AG04450 (cell line): ENCODE measurements at regions not wholly inside any gene's neighbourhood (a gene's known extent, or its start where the extent isn't known, plus 50 kb on each side); places are given as distances from the start of the nearest gene placed in this dataset.

Source experiments
- CTCF ChIA-PET: fragments of 300-600, 350-600 bp; formaldehyde crosslinking; extraction: SDS; loops from one replicate; lab custom pipeline; 2022; ENCODE audit warnings: antibody characterized with exemption, inconsistent platforms; lab: Charles Lee
- POLR2A ChIA-PET: fragments of 350-600 bp; formaldehyde crosslinking; extraction: SDS; loops from one replicate; lab custom pipeline; 2021; ENCODE audit warnings: antibody characterized with exemption, inconsistent platforms; lab: Yijun Ruan, JAX
- DNase-seq: peaks from one replicate; pipeline ENCODE4 v3.0.0-alpha.2; 2011; ENCODE audit warnings: low read depth, low spot score
- H3K27ac ChIP-seq: one replicate; pipeline ENCODE4 v1.5.1; 2012; ENCODE audit warnings: low read depth, low read length, control low read depth
- H3K27me3 ChIP-seq: one replicate; pipeline ENCODE4 v1.6.0; 2012; ENCODE audit warnings: low read length; ENCODE audit not compliant: control insufficient read depth, insufficient read depth
- H3K4me3 ChIP-seq: 2 replicates; pipeline ENCODE4 v1.5.1; 2011; ENCODE audit warnings: mild to moderate bottlenecking, low read depth, low read length, control low read depth
- H3K9me3 ChIP-seq: 2 replicates; pipeline ENCODE4 v1.5.1; 2012; ENCODE audit warnings: low read length; ENCODE audit not compliant: control insufficient read depth, insufficient read depth
- CTCF ChIP-seq: IDR thresholded peaks from 2 replicates; pipeline ENCODE4 v1.5.1; 2011; ENCODE audit warnings: low read depth, low read length, control low read depth, inconsistent platforms

GRCh38 chr5:18043344-18043743 lies 409.1 kb downstream of the TAF11L14 start:
- TF ChIP-seq CTCF: no peak
- H3K4me3 ChIP-seq: no peak overlapping the region
- CTCF ChIA-PET: no interaction called here
- no peak for DNase-seq
- no peak overlapping the region for H3K27ac ChIP-seq
- H3K27me3 ChIP-seq: no peaks in the 10 kb centered on the region
- POLR2A ChIA-PET: no interaction called here
- H3K9me3 ChIP-seq: peaks cover 2% of the 10 kb centered on the region; the same call in 1 of the 2 replicates

DNA sequence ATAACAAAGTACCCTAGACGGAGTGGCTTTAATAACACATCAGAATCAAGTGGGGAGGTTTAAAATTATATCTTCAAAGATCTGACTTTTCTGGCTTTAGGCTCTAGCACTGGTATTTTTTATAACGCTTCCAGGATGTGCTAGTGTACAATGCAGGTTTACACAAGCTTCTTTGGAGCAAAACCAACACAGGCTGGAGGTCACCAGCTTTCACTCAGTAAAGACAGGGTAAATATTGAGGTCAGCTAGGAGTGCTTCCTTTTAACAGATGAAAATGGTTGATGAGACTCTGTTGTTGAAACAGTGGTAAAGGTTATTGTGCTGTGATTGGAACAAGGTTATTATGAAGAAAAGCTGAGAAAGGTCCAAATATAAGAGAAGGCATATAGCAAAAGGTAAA lies 414.2 kb downstream of the TAF11L14 start:
- no peak for DNase-seq
- H3K4me3 ChIP-seq: no peak overlapping the region
- no peak overlapping the region for H3K27ac ChIP-seq
- POLR2A ChIA-PET: no interaction called here
- peaks cover 2% of the 10 kb centered on the region; the same call in 1 of the 2 replicates for H3K9me3 ChIP-seq
- H3K27me3 ChIP-seq: no peaks in the 10 kb centered on the region
- no peak for TF ChIP-seq CTCF
- CTCF ChIA-PET: no interaction called here

DNA sequence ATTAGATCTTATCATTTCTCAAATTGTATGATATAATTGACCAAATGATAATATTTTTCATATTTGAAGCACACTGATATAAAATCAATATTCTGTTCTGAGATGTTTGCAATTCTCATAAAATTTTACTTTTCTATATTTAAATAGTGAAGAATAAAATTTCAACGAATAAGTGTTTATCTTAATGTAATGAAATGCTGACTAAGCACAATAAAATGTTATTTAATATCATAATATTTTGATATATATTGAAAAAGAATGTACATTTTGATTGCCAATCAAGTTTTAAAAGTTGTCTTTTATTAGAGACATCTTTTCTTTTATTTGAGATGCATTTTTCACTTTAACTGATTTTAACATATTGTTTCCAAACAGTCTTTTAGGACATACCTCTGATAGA lies 416.1 kb downstream of the TAF11L14 start:
- peaks cover 8% of the 10 kb centered on the region for H3K9me3 ChIP-seq
- H3K27ac ChIP-seq: no peak overlapping the region
- no peak for DNase-seq
- H3K27me3 ChIP-seq: no peaks in the 10 kb centered on the region
- no peak for TF ChIP-seq CTCF
- ChIA-PET CTCF (no interaction called here), POLR2A (no interaction called here)
- H3K4me3 ChIP-seq: no peak overlapping the region

DNA sequence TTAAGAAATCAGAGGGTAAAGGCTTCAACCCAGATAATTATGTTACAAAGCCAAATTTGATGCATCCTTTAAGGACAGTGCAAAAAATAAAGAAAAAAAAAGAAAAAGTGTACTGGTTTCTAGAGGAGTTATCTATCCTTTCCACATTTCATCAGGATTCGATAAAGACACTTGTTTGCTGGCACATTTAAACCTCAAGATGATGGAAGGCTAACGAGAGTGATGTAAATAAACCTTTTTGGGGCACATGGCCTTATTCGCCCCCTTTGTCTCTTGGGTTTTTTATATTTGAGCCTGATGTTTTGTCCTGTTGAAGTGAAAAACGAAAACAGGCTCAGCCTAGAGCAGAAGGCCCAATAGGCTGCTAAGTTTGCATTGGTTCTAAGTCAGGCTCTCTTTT lies 416.5 kb downstream of the TAF11L14 start:
- no peak for TF ChIP-seq CTCF
- Histone ChIP-seq H3K27ac (no peak overlapping the region), H3K9me3 (peaks cover 7% of the 10 kb centered on the region), H3K4me3 (no peak overlapping the region), H3K27me3 (no peaks in the 10 kb centered on the region)
- DNase-seq: no peak
- CTCF ChIA-PET: no interaction called here
- POLR2A ChIA-PET: no interaction called here

- CTCF ChIA-PET: no interaction called here
Measured at GRCh38 chr5:18051953-18052352, 417.7 kb downstream of the TAF11L14 start.

More at GRCh38 chr5:18051953-18052352, 417.7 kb downstream of the TAF11L14 start:
- Histone ChIP-seq H3K4me3 (no peak overlapping the region), H3K27me3 (no peaks in the 10 kb centered on the region), H3K27ac (no peak overlapping the region), H3K9me3 (peaks cover 7% of the 10 kb centered on the region)
- DNase-seq: no peak
- TF ChIP-seq CTCF: no peak
- POLR2A ChIA-PET: no interaction called here
